ENCODE measurements at regions not wholly inside any gene's neighbourhood (a gene's known extent, or its start where the extent isn't known, plus 50 kb on each side); places are given as distances from the start of the nearest gene placed in this dataset.

- TF ChIP-seq CTCF (optimal IDR thresholded peaks at IDR 0.05 in 1 of 3, IDR thresholded peaks at IDR 0.05 in 1 of 3, conservative IDR thresholded peaks at IDR 0.05 in 1 of 3; ENCODE audit: extremely low read depth in 1 of 3, insufficient read depth in 2 of 3, low read length in 3 of 3) (no peak), EZH2 (IDR thresholded peaks at IDR 0.05; ENCODE audit: low read length) (no peak)
These were observed 94.9 kb upstream of the RANBP3L start for GRCh38 chr5:36396640-36397039.

Data from keratinocyte (primary cell).